ENCODE measurements at regions not wholly inside any gene's neighbourhood (a gene's known extent, or its start where the extent isn't known, plus 50 kb on each side); places are given as distances from the start of the nearest gene placed in this dataset.

DNA sequence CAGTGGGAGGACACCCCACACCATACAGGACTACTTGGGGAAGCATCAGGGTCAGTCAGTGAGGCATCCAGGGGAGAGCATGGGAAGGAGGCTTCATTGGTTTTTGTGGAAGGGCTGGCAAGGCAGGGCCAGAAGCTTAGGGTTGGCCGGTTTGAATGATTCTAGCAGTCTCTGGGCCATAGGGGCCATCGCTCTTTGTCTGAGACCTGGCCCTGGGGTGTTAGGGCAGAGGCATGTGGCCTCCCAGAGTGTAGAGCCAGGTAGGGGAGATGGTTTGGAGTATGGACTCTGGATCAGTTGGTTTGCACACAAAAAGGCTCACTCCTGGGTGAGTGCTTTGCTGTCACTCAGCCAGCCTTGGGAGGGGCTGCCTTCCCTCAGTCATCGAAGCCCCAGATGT is 98.5 kb downstream of the GLI2 start:
- TF ChIP-seq, protein P1, sequence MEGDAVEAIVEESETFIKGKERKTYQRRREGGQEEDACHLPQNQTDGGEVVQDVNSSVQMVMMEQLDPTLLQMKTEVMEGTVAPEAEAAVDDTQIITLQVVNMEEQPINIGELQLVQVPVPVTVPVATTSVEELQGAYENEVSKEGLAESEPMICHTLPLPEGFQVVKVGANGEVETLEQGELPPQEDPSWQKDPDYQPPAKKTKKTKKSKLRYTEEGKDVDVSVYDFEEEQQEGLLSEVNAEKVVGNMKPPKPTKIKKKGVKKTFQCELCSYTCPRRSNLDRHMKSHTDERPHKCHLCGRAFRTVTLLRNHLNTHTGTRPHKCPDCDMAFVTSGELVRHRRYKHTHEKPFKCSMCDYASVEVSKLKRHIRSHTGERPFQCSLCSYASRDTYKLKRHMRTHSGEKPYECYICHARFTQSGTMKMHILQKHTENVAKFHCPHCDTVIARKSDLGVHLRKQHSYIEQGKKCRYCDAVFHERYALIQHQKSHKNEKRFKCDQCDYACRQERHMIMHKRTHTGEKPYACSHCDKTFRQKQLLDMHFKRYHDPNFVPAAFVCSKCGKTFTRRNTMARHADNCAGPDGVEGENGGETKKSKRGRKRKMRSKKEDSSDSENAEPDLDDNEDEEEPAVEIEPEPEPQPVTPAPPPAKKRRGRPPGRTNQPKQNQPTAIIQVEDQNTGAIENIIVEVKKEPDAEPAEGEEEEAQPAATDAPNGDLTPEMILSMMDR (IDR thresholded peaks at IDR 0.05; ENCODE audit: low read depth, low read length): no peak
- no peak for TF ChIP-seq POLR2A (IDR thresholded peaks at IDR 0.05; ENCODE audit: extremely low read depth, insufficient read length)
- TF ChIP-seq, protein P2, sequence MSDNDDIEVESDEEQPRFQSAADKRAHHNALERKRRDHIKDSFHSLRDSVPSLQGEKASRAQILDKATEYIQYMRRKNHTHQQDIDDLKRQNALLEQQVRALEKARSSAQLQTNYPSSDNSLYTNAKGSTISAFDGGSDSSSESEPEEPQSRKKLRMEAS (IDR thresholded peaks at IDR 0.05; ENCODE audit: low read depth, low read length): no peak

All from NB4 (cell line).